Mesenchymal stem cell (in vitro differentiated cells and primary cell): ENCODE measurements at regions not wholly inside any gene's neighbourhood (a gene's known extent, or its start where the extent isn't known, plus 50 kb on each side); places are given as distances from the start of the nearest gene placed in this dataset.

Experiments
- DNase-seq: peaks from one replicate; pipeline ENCODE4 v3.0.0-alpha.2; 2013
- H2AFZ ChIP-seq: one replicate; pipeline ENCODE4 v1.6.1; 2013; ENCODE audit warnings: low read depth, mild to moderate bottlenecking, control low read depth, inconsistent platforms, low read length, moderate library complexity
- H2AK5ac ChIP-seq: 2 replicates; pipeline ENCODE4 v1.6.1; 2013; ENCODE audit warnings: low read length, moderate library complexity, mild to moderate bottlenecking, inconsistent platforms; ENCODE audit not compliant: severe bottlenecking
- H2BK120ac ChIP-seq: one replicate; pipeline ENCODE4 v1.6.1; 2013; ENCODE audit warnings: low read depth, mild to moderate bottlenecking, inconsistent platforms, low read length, moderate library complexity
- H2BK12ac ChIP-seq, 2 experiments: one replicate each; pipeline ENCODE4 v1.6.1; 2013; ENCODE audit warnings: inconsistent platforms in 2 of 2, low read length in 2 of 2, mild to moderate bottlenecking in 2 of 2, moderate library complexity in 2 of 2, control low read depth in 1 of 2
- H2BK15ac ChIP-seq: one replicate; pipeline ENCODE4 v1.6.1; 2013; ENCODE audit warnings: mild to moderate bottlenecking, low read depth, inconsistent platforms; ENCODE audit not compliant: poor library complexity, severe bottlenecking
- H2BK5ac ChIP-seq: 2 replicates; pipeline ENCODE4 v1.6.1; 2013; ENCODE audit warnings: low read depth, mild to moderate bottlenecking, low read length, control low read depth, inconsistent platforms; ENCODE audit not compliant: poor library complexity, severe bottlenecking
- H3K14ac ChIP-seq, 2 experiments: one replicate each; pipeline ENCODE4 v1.6.1; 2013; ENCODE audit warnings: inconsistent platforms in 2 of 2, low read length in 2 of 2, control low read depth in 1 of 2, mild to moderate bottlenecking in 1 of 2, moderate library complexity in 1 of 2
- H3K18ac ChIP-seq, 2 experiments: one replicate each; pipeline ENCODE4 v1.6.1; 2013; ENCODE audit warnings: inconsistent platforms in 2 of 2, low read length in 2 of 2, control low read depth in 1 of 2, low read depth in 1 of 2, mild to moderate bottlenecking in 1 of 2
- H3K23ac ChIP-seq, 2 experiments: one replicate each; pipeline ENCODE4 v1.6.1; 2013; ENCODE audit warnings: inconsistent platforms in 2 of 2, low read length in 2 of 2, mild to moderate bottlenecking in 2 of 2, moderate library complexity in 2 of 2, control low read depth in 1 of 2
- H3K27ac ChIP-seq: 2 replicates; pipeline ENCODE4 v1.5.1; 2013; ENCODE audit warnings: mild to moderate bottlenecking, moderate library complexity, low read length, control low read depth, inconsistent platforms; ENCODE audit not compliant: poor library complexity, severe bottlenecking
- H3K27me3 ChIP-seq, 2 experiments: 2 replicates each; pipeline versions ENCODE4 v1.6.1 to v1.7.0; 2013; ENCODE audit warnings: low read length in 2 of 2, mild to moderate bottlenecking in 2 of 2, moderate library complexity in 2 of 2, control low read depth in 1 of 2, inconsistent platforms in 1 of 2; ENCODE audit not compliant: control insufficient read depth in 1 of 2, insufficient read depth in 1 of 2
- H3K36me3 ChIP-seq, 2 experiments: 2 replicates each; pipeline versions ENCODE4 v1.6.1 to v1.7.0; 2013; ENCODE audit warnings: low read length in 2 of 2, control low read depth in 1 of 2, inconsistent platforms in 1 of 2, low read depth in 1 of 2, mild to moderate bottlenecking in 1 of 2; ENCODE audit not compliant: insufficient read depth in 2 of 2, control insufficient read depth in 1 of 2
- H3K4ac ChIP-seq, 2 experiments: one replicate each; pipeline ENCODE4 v1.6.1; 2013; ENCODE audit warnings: inconsistent platforms in 2 of 2, low read length in 2 of 2, mild to moderate bottlenecking in 2 of 2, moderate library complexity in 2 of 2, control low read depth in 1 of 2, low read depth in 1 of 2
- H3K4me1 ChIP-seq: 2 replicates; pipeline ENCODE4 v1.6.1; 2013; ENCODE audit warnings: low read depth, low read length, control low read depth; ENCODE audit not compliant: control insufficient read depth, insufficient read depth
- H3K4me2 ChIP-seq: 2 replicates; pipeline ENCODE4 v1.6.1; 2013; ENCODE audit warnings: low read length, mild to moderate bottlenecking, inconsistent platforms; ENCODE audit not compliant: poor library complexity, severe bottlenecking
- H3K4me3 ChIP-seq, 2 experiments: 2 replicates each; pipeline versions ENCODE4 v1.5.1 to v1.7.0; 2013; ENCODE audit warnings: low read length in 2 of 2, mild to moderate bottlenecking in 2 of 2, control low read depth in 1 of 2, low read depth in 1 of 2; ENCODE audit not compliant: insufficient read depth in 1 of 2
- H3K79me1 ChIP-seq: replicated peaks from 2 replicates; pipeline ENCODE4 v1.6.1; 2013; ENCODE audit warnings: mild to moderate bottlenecking, control low read depth, low read length, inconsistent platforms; ENCODE audit not compliant: poor library complexity, severe bottlenecking
- H3K9ac ChIP-seq: 2 replicates; pipeline ENCODE4 v1.7.0; 2013; ENCODE audit warnings: mild to moderate bottlenecking, low read length, moderate library complexity
- H3K9me3 ChIP-seq: 2 replicates; pipeline ENCODE4 v1.7.0; 2013; ENCODE audit warnings: mild to moderate bottlenecking, low read length; ENCODE audit not compliant: control insufficient read depth
- H4K8ac ChIP-seq: one replicate; pipeline ENCODE4 v1.6.1; 2013; ENCODE audit warnings: inconsistent platforms, mild to moderate bottlenecking, low read length, moderate library complexity
- H4K91ac ChIP-seq: one replicate; pipeline ENCODE4 v1.6.1; 2013; ENCODE audit warnings: mild to moderate bottlenecking, low read length, inconsistent platforms
- WGBS: methylation state at CpG from one replicate; pipeline ENCODE4 v1.1.7; 2013; ENCODE audit warnings: mixed read lengths; 5-methylcytosine and 5-hydroxymethylcytosine counted together

DNA sequence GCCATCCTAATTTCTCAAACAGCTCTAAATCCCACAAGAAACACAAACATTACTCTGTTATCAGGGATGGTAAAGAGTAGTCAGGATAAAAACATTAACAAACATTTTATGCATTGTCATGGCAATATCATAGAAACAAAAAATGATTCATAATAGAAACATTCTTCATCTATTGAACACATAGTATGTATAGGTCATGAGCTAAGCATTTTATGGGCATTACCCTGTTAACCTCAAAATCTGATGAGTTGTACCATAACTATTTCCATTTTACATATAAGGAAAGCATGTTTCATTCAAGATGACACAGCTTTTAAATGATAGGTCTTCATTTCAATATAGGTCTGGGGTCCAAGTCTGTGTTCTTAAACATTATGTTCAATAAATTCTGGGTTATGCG is 344.9 kb downstream of the RND3 start:
- H3K27me3 ChIP-seq, result no peaks in the 10 kb centered on the region
- H3K27ac ChIP-seq, result no peak overlapping the region
- no peaks in the 10 kb centered on the region for H3K36me3 ChIP-seq
- peaks cover 18% of the 10 kb centered on the region for H3K9me3 ChIP-seq
- no peak overlapping the region for H3K4me2 ChIP-seq
- H2BK120ac ChIP-seq, result no peak overlapping the region
- no peak overlapping the region for H4K8ac ChIP-seq
- H2AFZ ChIP-seq, result no peak overlapping the region
- no peak overlapping the region for H3K4me3 ChIP-seq
- no peak overlapping the region for H3K23ac ChIP-seq
- peaks cover 2% of the 10 kb centered on the region for H3K4me1 ChIP-seq
- no peak overlapping the region for H3K18ac ChIP-seq
- DNase-seq, result peak; percentile 80
- no peak overlapping the region for H2BK5ac ChIP-seq
- no peaks in the 10 kb centered on the region for H3K79me1 ChIP-seq
- no peak overlapping the region for H3K4ac ChIP-seq
- no peak overlapping the region for H4K91ac ChIP-seq
- H3K14ac ChIP-seq, result no peak overlapping the region
- no peak overlapping the region for H2BK12ac ChIP-seq
- no CpG with 5 or more reads among the region's 1 CpG for WGBS
- no peak overlapping the region for H2AK5ac ChIP-seq
- no peak overlapping the region for H2BK15ac ChIP-seq
- no peak overlapping the region for H3K9ac ChIP-seq

- peaks cover 9% of the 10 kb centered on the region for H3K9me3 ChIP-seq
- peak overlapping the region in 1 of 2 experiments; percentile 35 for H3K4ac ChIP-seq
- no peak overlapping the region for H2BK12ac ChIP-seq
- H3K14ac ChIP-seq, result no peak overlapping the region
- H3K79me1 ChIP-seq, result no peaks in the 10 kb centered on the region
- no peaks in the 10 kb centered on the region for H3K36me3 ChIP-seq
- H3K23ac ChIP-seq, result no peak overlapping the region
- WGBS, result 0% methylated on average over 1 of the region's 4 CpGs
- H3K4me2 ChIP-seq, result no peak overlapping the region
- no peak overlapping the region for H2AFZ ChIP-seq
- H3K27ac ChIP-seq, result no peak overlapping the region
- no peak overlapping the region for H4K91ac ChIP-seq
- H4K8ac ChIP-seq, result no peak overlapping the region
- H2BK120ac ChIP-seq, result no peak overlapping the region
- H2BK5ac ChIP-seq, result no peak overlapping the region
- H3K4me1 ChIP-seq, result peaks cover 2% of the 10 kb centered on the region
- H2BK15ac ChIP-seq, result no peak overlapping the region
- peak; percentile 49 for DNase-seq
- H2AK5ac ChIP-seq, result no peak overlapping the region
- H3K4me3 ChIP-seq, result no peak overlapping the region
- H3K18ac ChIP-seq, result no peak overlapping the region
- no peaks in the 10 kb centered on the region for H3K27me3 ChIP-seq
- H3K9ac ChIP-seq, result no peak overlapping the region
These were observed 346.1 kb downstream of the RND3 start for GRCh38 chr2:150141226-150142001.

GRCh38 chr2:150140777-150141176 is 346.7 kb downstream of the RND3 start:
- Histone ChIP-seq H2BK12ac (no peak overlapping the region), H3K4me2 (no peak overlapping the region), H3K4ac (no peak overlapping the region), H4K91ac (no peak overlapping the region), H3K9me3 (peaks cover 2% of the 10 kb centered on the region), H3K18ac (no peak overlapping the region), H3K23ac (no peak overlapping the region), H2BK5ac (no peak overlapping the region), H3K27me3 (no peaks in the 10 kb centered on the region), H2AFZ (no peak overlapping the region), H3K14ac (no peak overlapping the region), H3K27ac (no peak overlapping the region), H3K79me1 (no peaks in the 10 kb centered on the region), H3K36me3 (no peaks in the 10 kb centered on the region), H3K9ac (no peak overlapping the region), H2BK15ac (no peak overlapping the region), H4K8ac (no peak overlapping the region), H2BK120ac (no peak overlapping the region), H2AK5ac (no peak overlapping the region), H3K4me3 (no peak overlapping the region), H3K4me1 (peaks cover 2% of the 10 kb centered on the region)
- WGBS, result no CpG with 5 or more reads among the region's 1 CpG
- peak; percentile 21 for DNase-seq

GRCh38 chr2:150138587-150138986 is 348.9 kb downstream of the RND3 start:
- H3K27me3 ChIP-seq, result no peaks in the 10 kb centered on the region
- H4K8ac ChIP-seq, result no peak overlapping the region

More at GRCh38 chr2:150138587-150138986, 348.9 kb downstream of the RND3 start:
- H3K4ac ChIP-seq, result no peak overlapping the region
- no peak for DNase-seq
- no peak overlapping the region for H2BK12ac ChIP-seq
- H3K9me3 ChIP-seq, result no peaks in the 10 kb centered on the region
- 95% methylated on average over 4 of the region's 4 CpGs for WGBS
- H3K36me3 ChIP-seq, result no peaks in the 10 kb centered on the region
- no peak overlapping the region for H2BK120ac ChIP-seq
- no peak overlapping the region for H3K23ac ChIP-seq
- H4K91ac ChIP-seq, result no peak overlapping the region
- H2AFZ ChIP-seq, result no peak overlapping the region
- H3K4me1 ChIP-seq, result peaks cover 2% of the 10 kb centered on the region
- H2BK5ac ChIP-seq, result no peak overlapping the region
- no peak overlapping the region for H3K9ac ChIP-seq
- no peak overlapping the region for H3K27ac ChIP-seq
- peak overlapping the region; percentile 23 for H2BK15ac ChIP-seq
- H2AK5ac ChIP-seq, result peak overlapping the region; percentile 13
- no peak overlapping the region for H3K4me2 ChIP-seq
- peak overlapping the region in 1 of 2 experiments; percentile 77 for H3K18ac ChIP-seq
- no peak overlapping the region for H3K4me3 ChIP-seq
- no peaks in the 10 kb centered on the region for H3K79me1 ChIP-seq
- no peak overlapping the region for H3K14ac ChIP-seq
